ENCODE measurements at regions not wholly inside any gene's neighbourhood (a gene's known extent, or its start where the extent isn't known, plus 50 kb on each side); places are given as distances from the start of the nearest gene placed in this dataset.

DNA sequence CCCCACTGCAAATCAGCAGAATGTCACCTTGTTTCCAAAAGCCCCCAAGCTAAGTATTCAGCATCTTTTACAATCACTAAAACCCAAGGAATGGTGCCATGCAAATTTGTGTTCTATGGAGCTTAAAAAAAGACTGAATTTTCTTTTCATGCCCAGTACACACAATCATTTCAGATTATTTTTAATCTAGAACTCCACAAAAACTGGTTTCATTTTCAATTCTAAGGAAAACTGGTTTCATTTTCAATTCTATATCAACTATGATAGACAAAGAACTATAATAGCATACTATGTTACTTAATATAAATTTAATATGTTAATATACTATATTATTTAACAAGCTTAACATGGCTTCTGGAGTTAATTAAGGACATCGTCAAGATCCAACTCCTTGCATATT is 88.4 kb upstream of the DOCK9 start:
- ATAC-seq (no peak), FAIRE-seq (no peak), DNase-seq (ENCODE audit: low spot score) (no peak)
- H3K4me2 ChIP-seq (ENCODE audit: low read depth, low read length) = no peak overlapping the region
- intact Hi-C loops (cut with micrococcal nuclease; ENCODE audit: unreplicated experiment) (no loop called here), in situ Hi-C loops (cut with HindIII; ENCODE audit: extremely low pct_ligation_motif_present, low pct_unique_long_range_greater_than_20kb) (no loop called here)
- no peaks in the 10 kb centered on the region for H3K27me3 ChIP-seq (ENCODE audit: control insufficient read depth in 1 of 2, insufficient read depth in 2 of 2, low read length in 2 of 2)
- H3K4me1 ChIP-seq (ENCODE audit: insufficient read depth, low read length) = no peaks in the 10 kb centered on the region
- H3K9me3 ChIP-seq (ENCODE audit: low read length) = no peaks in the 10 kb centered on the region
- BruUV-seq (replicated peaks) = no TSS peak
- CTCF ChIA-PET (ENCODE audit: low intra/inter-chr PET ratio, low total read pairs) = no interaction called here
- TF ChIP-seq SPEN (CRISPR knock-in tag; IDR thresholded peaks at IDR 0.05; ENCODE audit: low read depth) = no peak
- no peak for TF ChIP-seq ZNF430 (CRISPR knock-in tag; IDR thresholded peaks at IDR 0.05)
- TF ChIP-seq, protein P1, sequence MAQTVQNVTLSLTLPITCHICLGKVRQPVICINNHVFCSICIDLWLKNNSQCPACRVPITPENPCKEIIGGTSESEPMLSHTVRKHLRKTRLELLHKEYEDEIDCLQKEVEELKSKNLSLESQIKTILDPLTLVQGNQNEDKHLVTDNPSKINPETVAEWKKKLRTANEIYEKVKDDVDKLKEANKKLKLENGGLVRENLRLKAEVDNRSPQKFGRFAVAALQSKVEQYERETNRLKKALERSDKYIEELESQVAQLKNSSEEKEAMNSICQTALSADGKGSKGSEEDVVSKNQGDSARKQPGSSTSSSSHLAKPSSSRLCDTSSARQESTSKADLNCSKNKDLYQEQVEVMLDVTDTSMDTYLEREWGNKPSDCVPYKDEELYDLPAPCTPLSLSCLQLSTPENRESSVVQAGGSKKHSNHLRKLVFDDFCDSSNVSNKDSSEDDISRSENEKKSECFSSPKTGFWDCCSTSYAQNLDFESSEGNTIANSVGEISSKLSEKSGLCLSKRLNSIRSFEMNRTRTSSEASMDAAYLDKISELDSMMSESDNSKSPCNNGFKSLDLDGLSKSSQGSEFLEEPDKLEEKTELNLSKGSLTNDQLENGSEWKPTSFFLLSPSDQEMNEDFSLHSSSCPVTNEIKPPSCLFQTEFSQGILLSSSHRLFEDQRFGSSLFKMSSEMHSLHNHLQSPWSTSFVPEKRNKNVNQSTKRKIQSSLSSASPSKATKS (CRISPR knock-in tag; IDR thresholded peaks at IDR 0.05) = no peak
- no peak for TF ChIP-seq YY1 (IDR thresholded peaks at IDR 0.05; ENCODE audit: insufficient read depth, insufficient replicate concordance, low read depth, low read length)
- TF ChIP-seq, protein P2, sequence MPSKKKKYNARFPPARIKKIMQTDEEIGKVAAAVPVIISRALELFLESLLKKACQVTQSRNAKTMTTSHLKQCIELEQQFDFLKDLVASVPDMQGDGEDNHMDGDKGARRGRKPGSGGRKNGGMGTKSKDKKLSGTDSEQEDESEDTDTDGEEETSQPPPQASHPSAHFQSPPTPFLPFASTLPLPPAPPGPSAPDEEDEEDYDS (CRISPR knock-in tag; IDR thresholded peaks at IDR 0.05) = no peak
- no peak for TF ChIP-seq WIZ (CRISPR knock-in tag; IDR thresholded peaks at IDR 0.05)
- H3K4me3 ChIP-seq (replicated peaks in 1 of 3; ENCODE audit: insufficient read depth in 1 of 3, low read depth in 2 of 3, low read length in 3 of 3) = no peak overlapping the region
- H3K27ac ChIP-seq (ENCODE audit: extremely low read length, insufficient read depth, low read length) = no peak overlapping the region
- POLR2A ChIA-PET = no interaction called here
- H3K9ac ChIP-seq (ENCODE audit: insufficient read depth, low read depth, low read length) = no peak overlapping the region
- no peak overlapping the region for H2AFZ ChIP-seq (ENCODE audit: low read length)
- 71% methylated on average over 1 of the region's 1 CpG for WGBS (ENCODE audit: low lambda C conversion rate)
- H3K79me2 ChIP-seq (ENCODE audit: insufficient read depth, low read length) = no peaks in the 10 kb centered on the region
- H4K20me1 ChIP-seq (ENCODE audit: insufficient read depth, low read length) = no peaks in the 10 kb centered on the region
- no peaks in the 10 kb centered on the region for H3K36me3 ChIP-seq (replicated peaks in 1 of 2; ENCODE audit: control insufficient read depth in 1 of 2, insufficient read depth in 2 of 2, low read length in 2 of 2)

Data from HepG2 (cell line).